H1 (cell line): ENCODE measurements at regions not wholly inside any gene's neighbourhood (a gene's known extent, or its start where the extent isn't known, plus 50 kb on each side); places are given as distances from the start of the nearest gene placed in this dataset.

Experiments
- CTCF ChIA-PET: fragments of 300-600 bp; sonication (Branson Sonifier 250); formaldehyde crosslinking; loops from one replicate; lab custom pipeline; 2021; ENCODE audit not compliant: partially characterized antibody; lab: Charles Lee
- POLR2A ChIA-PET: fragments of 300-600 bp; sonication (Branson Sonifier 250); formaldehyde crosslinking; loops from one replicate; lab custom pipeline; 2021; ENCODE audit warnings: inconsistent platforms; ENCODE audit not compliant: partially characterized antibody; lab: Charles Lee
- DNase-seq, 2 experiments: peaks; one replicate each; pipeline versions ENCODE4 v3.0.0 to v3.0.0-alpha.2; 2010 to 2022; ENCODE audit warnings: low spot score in 2 of 2, low read depth in 1 of 2, mixed read lengths in 1 of 2
- FAIRE-seq: peaks from 2 replicates; lab custom pipeline; 2011; peaks lifted over from hg19 to GRCh38; lab: Jason Lieb, UNC
- H2AFZ ChIP-seq: 2 replicates; pipeline ENCODE4 v1.8.1; 2012; ENCODE audit warnings: low read length, inconsistent platforms
- H2AK5ac ChIP-seq: 2 replicates; pipeline ENCODE4 v1.6.1; 2013; ENCODE audit warnings: low read depth, low read length
- H2BK120ac ChIP-seq: replicated peaks from 2 replicates; pipeline ENCODE3; 2013; ENCODE audit warnings: low read depth, low read length, inconsistent platforms
- H2BK12ac ChIP-seq: 2 replicates; pipeline ENCODE4 v1.6.1; 2013; ENCODE audit warnings: low read depth, low read length
- H2BK15ac ChIP-seq: 2 replicates; pipeline ENCODE4 v1.6.1; 2013; ENCODE audit warnings: low read length
- H2BK20ac ChIP-seq: 2 replicates; pipeline ENCODE4 v1.6.1; 2013; ENCODE audit warnings: low read length
- H2BK5ac ChIP-seq: 2 replicates; pipeline ENCODE4 v1.6.1; 2013; ENCODE audit warnings: low read depth, low read length
- H3K14ac ChIP-seq: 2 replicates; pipeline ENCODE4 v1.6.1; 2013; ENCODE audit warnings: inconsistent platforms; ENCODE audit not compliant: insufficient read length
- H3K18ac ChIP-seq: 2 replicates; pipeline ENCODE4 v1.6.1; 2013; ENCODE audit warnings: low read length; ENCODE audit errors: extremely low read depth
- H3K23ac ChIP-seq: 2 replicates; pipeline ENCODE4 v1.6.1; 2013; ENCODE audit warnings: inconsistent platforms; ENCODE audit not compliant: insufficient read length
- H3K23me2 ChIP-seq: 2 replicates; pipeline ENCODE4 v1.6.1; 2013; ENCODE audit warnings: low read depth, low read length
- H3K27ac ChIP-seq: 2 replicates; pipeline ENCODE4 v1.6.1; 2011; ENCODE audit warnings: low read depth, low read length, inconsistent platforms
- H3K27me3 ChIP-seq, 4 experiments: replicated peaks in 1 of 4; 1 replicate in 1 of 4; 2 replicates in 3 of 4; pipeline versions ENCODE4 v1.6.1 to v1.8.1; 2011 to 2013; ENCODE audit warnings: low read length in 3 of 4, mild to moderate bottlenecking in 3 of 4, inconsistent platforms in 2 of 4, mixed read lengths in 2 of 4, moderate library complexity in 1 of 4; ENCODE audit not compliant: control insufficient read depth in 3 of 4, insufficient read depth in 3 of 4; ENCODE audit errors: extremely low read depth in 1 of 4
- H3K36me3 ChIP-seq, 4 experiments: 2 replicates each; pipeline versions ENCODE4 v1.6.1 to v1.8.1; 2011 to 2013; ENCODE audit warnings: mild to moderate bottlenecking in 4 of 4, low read length in 3 of 4, moderate library complexity in 2 of 4, control low read depth in 1 of 4, inconsistent platforms in 1 of 4; ENCODE audit not compliant: insufficient read depth in 4 of 4, control insufficient read depth in 2 of 4
- H3K4ac ChIP-seq: replicated peaks from 2 replicates; pipeline ENCODE3; 2013; ENCODE audit warnings: low read length, low read depth, mixed read lengths, inconsistent platforms; ENCODE audit not compliant: insufficient read length
- H3K4me1 ChIP-seq, 4 experiments: replicated peaks in 1 of 4; 1 replicate in 1 of 4; 2 replicates in 3 of 4; pipeline versions ENCODE4 v1.6.1 to v1.8.1; 2011 to 2013; ENCODE audit warnings: low read length in 3 of 4, inconsistent platforms in 2 of 4, mixed read lengths in 1 of 4; ENCODE audit not compliant: insufficient read depth in 4 of 4, control insufficient read depth in 3 of 4
- H3K4me2 ChIP-seq, 2 experiments: 2 replicates each; pipeline versions ENCODE4 v1.6.1 to v1.8.1; 2011 to 2013; ENCODE audit warnings: low read depth in 2 of 2, low read length in 2 of 2, control low read depth in 1 of 2, inconsistent platforms in 1 of 2, mild to moderate bottlenecking in 1 of 2; ENCODE audit not compliant: insufficient read depth in 1 of 2
- H3K4me3 ChIP-seq, 4 experiments: fragments of 200-600, 300-600 bp in 1 of 4; sonication (generic), shearing (Covaris generic), sonication (Bioruptor Twin) in 1 of 4; 2 replicates each; pipeline versions ENCODE4 v1.5.1 to v1.8.1; 2011 to 2016; ENCODE audit warnings: low read length in 4 of 4, low read depth in 3 of 4, control low read depth in 2 of 4, inconsistent platforms in 2 of 4, mild to moderate bottlenecking in 2 of 4, mixed read lengths in 1 of 4, moderate library complexity in 1 of 4; ENCODE audit not compliant: insufficient read depth in 2 of 4; ENCODE audit errors: extremely low read depth in 1 of 4
- H3K56ac ChIP-seq: replicated peaks from 2 replicates; pipeline ENCODE3; 2013; ENCODE audit warnings: low read depth, mild to moderate bottlenecking, mixed read lengths, low read length, inconsistent platforms; ENCODE audit not compliant: insufficient read length
- H3K79me1 ChIP-seq: 2 replicates; pipeline ENCODE4 v1.6.1; 2013; ENCODE audit warnings: low read depth, low read length, control low read depth
- H3K79me2 ChIP-seq, 2 experiments: 2 replicates each; pipeline versions ENCODE4 v1.6.1 to v1.8.1; 2012 to 2013; ENCODE audit warnings: low read length in 2 of 2, mild to moderate bottlenecking in 2 of 2, inconsistent platforms in 1 of 2; ENCODE audit not compliant: insufficient read depth in 2 of 2, control insufficient read depth in 1 of 2
- H3K9ac ChIP-seq, 4 experiments: replicated peaks in 1 of 4; 1 replicate in 1 of 4; 2 replicates in 3 of 4; pipeline versions ENCODE4 v1.6.1 to v1.8.1; 2011 to 2013; ENCODE audit warnings: low read depth in 3 of 4, low read length in 3 of 4, control low read depth in 2 of 4, mild to moderate bottlenecking in 2 of 4, moderate library complexity in 2 of 4, inconsistent platforms in 1 of 4; ENCODE audit errors: extremely low read depth in 1 of 4
- H3K9me3 ChIP-seq, 2 experiments: 2 replicates each; pipeline versions ENCODE4 v1.6.1 to v1.8.1; 2012 to 2013; ENCODE audit warnings: mild to moderate bottlenecking in 2 of 2, moderate library complexity in 2 of 2, control low read depth in 1 of 2, inconsistent platforms in 1 of 2, low read depth in 1 of 2, low read length in 1 of 2, mixed read lengths in 1 of 2; ENCODE audit not compliant: insufficient read depth in 2 of 2
- H4K20me1 ChIP-seq, 2 experiments: replicated peaks in 1 of 2; 2 replicates each; pipeline versions ENCODE3 to v1.8.1; 2011 to 2013; ENCODE audit warnings: inconsistent platforms in 2 of 2, low read length in 2 of 2, mild to moderate bottlenecking in 1 of 2; ENCODE audit not compliant: insufficient read depth in 2 of 2, control insufficient read depth in 1 of 2
- H4K5ac ChIP-seq: 2 replicates; pipeline ENCODE4 v1.6.1; 2013; ENCODE audit warnings: low read length, low read depth, mixed read lengths, inconsistent platforms; ENCODE audit not compliant: insufficient read length
- H4K8ac ChIP-seq: 2 replicates; pipeline ENCODE4 v1.8.0; 2013; ENCODE audit warnings: mild to moderate bottlenecking, moderate library complexity, low read length, inconsistent platforms; ENCODE audit not compliant: insufficient read depth; ENCODE audit errors: extremely low read depth
- H4K91ac ChIP-seq: replicated peaks from 2 replicates; pipeline ENCODE3; 2013; ENCODE audit warnings: low read length, mixed read lengths, inconsistent platforms; ENCODE audit not compliant: insufficient read length
- CTCF ChIP-seq, 3 experiments: IDR thresholded peaks; 1 replicate in 2 of 3; 2 replicates in 1 of 3; pipeline versions ENCODE4 v1.5.1 to v1.6.1; 2011; ENCODE audit warnings: low read length in 3 of 3, mild to moderate bottlenecking in 3 of 3, inconsistent platforms in 2 of 3, low read depth in 1 of 3, moderate library complexity in 1 of 3; ENCODE audit not compliant: insufficient read depth in 1 of 3; ENCODE audit errors: control extremely low read depth in 1 of 3
- KDM1A ChIP-seq: fragments of 200-600, 300-600 bp; sonication (generic); IDR thresholded peaks from 2 replicates; pipeline ENCODE4 v1.7.1; 2016; ENCODE audit warnings: mild to moderate bottlenecking, low read length, borderline replicate concordance
- WGBS, 2 experiments: shearing (Covaris generic) in 1 of 2; methylation state at CpG; one replicate each; pipeline versions ENCODE4 v1.1.6 to v1.1.7; 2013 to 2015; ENCODE audit warnings: low lambda C conversion rate in 2 of 2, mixed read lengths in 2 of 2, inconsistent platforms in 1 of 2, low coverage in 1 of 2, missing lambda C conversion rate in 1 of 2; ENCODE audit not compliant: insufficient replicate concordance in 2 of 2, insufficient coverage in 1 of 2, insufficient read length in 1 of 2; ENCODE audit errors: extremely low coverage in 1 of 2, missing lambda C conversion rate in 1 of 2; 5-methylcytosine and 5-hydroxymethylcytosine counted together

GRCh38 chr5:121424976-121425375 lies 426.7 kb upstream of the FTMT start:
- H3K23ac ChIP-seq, result no peak overlapping the region
- no peaks in the 10 kb centered on the region for H3K79me1 ChIP-seq
- H4K91ac ChIP-seq, result no peak overlapping the region
- no peaks in the 10 kb centered on the region for H3K36me3 ChIP-seq
- no peak overlapping the region for H2BK20ac ChIP-seq
- H3K4ac ChIP-seq, result no peak overlapping the region
- peaks cover 0 to 3% of the 10 kb centered on the region in 2 experiments; a peak in 1 of 4 replicates for H3K9me3 ChIP-seq
- POLR2A ChIA-PET, result no interaction called here
- H3K79me2 ChIP-seq, result no peaks in the 10 kb centered on the region
- TF ChIP-seq KDM1A (no peak), CTCF (IDR thresholded peaks at IDR 0.05; ENCODE audit: control extremely low read depth in 1 of 3, insufficient read depth in 1 of 3, low read depth in 1 of 3, low read length in 3 of 3) (no peak)
- no peak for DNase-seq
- H3K27me3 ChIP-seq, result no peaks in the 10 kb centered on the region
- no peak overlapping the region for H3K27ac ChIP-seq
- no peak overlapping the region for H2BK5ac ChIP-seq
- H3K56ac ChIP-seq, result no peak overlapping the region
- H4K8ac ChIP-seq, result no peak overlapping the region
- H3K4me1 ChIP-seq, result peaks cover 0 to 3% (median 0%) of the 10 kb centered on the region in 4 experiments; a peak in 1 of 7 replicates
- H3K23me2 ChIP-seq, result no peaks in the 10 kb centered on the region
- no peak overlapping the region for H3K9ac ChIP-seq
- no peak overlapping the region for H3K18ac ChIP-seq
- CTCF ChIA-PET, result no interaction called here
- H2AK5ac ChIP-seq, result no peak overlapping the region
- H2AFZ ChIP-seq, result no peak overlapping the region; the same call in 1 of the 2 replicates
- H2BK15ac ChIP-seq, result no peak overlapping the region
- H2BK120ac ChIP-seq, result no peak overlapping the region
- no peak overlapping the region for H3K4me2 ChIP-seq
- no peak for FAIRE-seq
- WGBS, 2 experiments, result 75% methylated on average over 2 of the region's 2 CpGs; no CpG with 5 or more reads in 1 of the 2 experiments
- H3K14ac ChIP-seq, result no peak overlapping the region
- H4K20me1 ChIP-seq, result no peaks in the 10 kb centered on the region
- H4K5ac ChIP-seq, result no peak overlapping the region
- H2BK12ac ChIP-seq, result no peak overlapping the region
- no peak overlapping the region for H3K4me3 ChIP-seq
